HG03378 (cell line): ENCODE measurements at regions not wholly inside any gene's neighbourhood (a gene's known extent, or its start where the extent isn't known, plus 50 kb on each side); places are given as distances from the start of the nearest gene placed in this dataset.
"Not testable (repeated sequence)": the region's sequence is repeated elsewhere in the genome, so short reads cannot be mapped to it uniquely, and the experiment has no call there.

ENCODE experiments used
- ATAC-seq: cut with Tn5 transposase; IDR thresholded peaks from one replicate; pipeline ENCODE4 v1.9.1; 2021; ENCODE audit warnings: mild to moderate bottlenecking, moderate library complexity; ENCODE audit not compliant: unreplicated experiment

- ATAC-seq: no peak
Observed at GRCh38 chr9:110077925-110078324, 130.0 kb downstream of the C9orf152 start.

GRCh38 chr9:110078604-110079003, 129.4 kb downstream of the C9orf152 start:
- ATAC-seq: no peak

GRCh38 chr9:110081395-110081794, 126.6 kb downstream of the C9orf152 start:
- no peak for ATAC-seq

- no peak for ATAC-seq
Observed at GRCh38 chr9:110083866-110084265, 124.1 kb downstream of the C9orf152 start.

- no peak for ATAC-seq
Observed at GRCh38 chr9:110086537-110086936, 121.4 kb downstream of the C9orf152 start.

GRCh38 chr9:110087605-110088004, 120.4 kb downstream of the C9orf152 start:
- no peak for ATAC-seq

GRCh38 chr9:110088099-110088498, 119.9 kb downstream of the C9orf152 start:
- no peak for ATAC-seq

- no peak for ATAC-seq
Observed at GRCh38 chr9:110089681-110090370, 118.1 kb downstream of the C9orf152 start.

GRCh38 chr9:110092792-110093191, 115.2 kb downstream of the C9orf152 start:
- no peak for ATAC-seq

- ATAC-seq: no peak
Observed at GRCh38 chr9:110093417-110093816, 114.5 kb downstream of the C9orf152 start.

GRCh38 chr9:110093871-110094270, 114.1 kb downstream of the C9orf152 start:
- ATAC-seq: no peak

- ATAC-seq: no peak
Observed at GRCh38 chr9:110095161-110095595, 112.8 kb downstream of the C9orf152 start.

- ATAC-seq: no peak
Observed at GRCh38 chr9:110095776-110096175, 112.2 kb downstream of the C9orf152 start.

GRCh38 chr9:110096674-110097073, 111.3 kb downstream of the C9orf152 start:
- ATAC-seq: not testable (repeated sequence)

GRCh38 chr9:110099236-110100095, 108.5 kb downstream of the C9orf152 start:
- ATAC-seq: no peak

- peak; percentile 68 for ATAC-seq
Observed at GRCh38 chr9:110101531-110102161, 106.3 kb downstream of the C9orf152 start.

GRCh38 chr9:110103257-110103656, 104.7 kb downstream of the C9orf152 start:
- ATAC-seq: no peak

- ATAC-seq: no peak
Observed at GRCh38 chr9:110104261-110104809, 103.6 kb downstream of the C9orf152 start.

- no peak for ATAC-seq
Observed at GRCh38 chr9:110105107-110105506, 102.9 kb downstream of the C9orf152 start.

GRCh38 chr9:110106661-110107060, 101.3 kb downstream of the C9orf152 start:
- no peak for ATAC-seq
